GM12872 (cell line): ENCODE measurements at regions not wholly inside any gene's neighbourhood (a gene's known extent, or its start where the extent isn't known, plus 50 kb on each side); places are given as distances from the start of the nearest gene placed in this dataset.

Experiments
- CTCF ChIP-seq: IDR thresholded peaks from 3 replicates; pipeline ENCODE4 v1.5.1; 2011; ENCODE audit warnings: low read depth, mild to moderate bottlenecking, low read length, moderate library complexity; ENCODE audit not compliant: insufficient read depth

GRCh38 chr22:22124374-22124773, 120.2 kb upstream of the VPREB1 start:
- no peak for TF ChIP-seq CTCF

- TF ChIP-seq CTCF = no peak
Observed at GRCh38 chr22:22123960-22124278, 120.7 kb upstream of the VPREB1 start.

- no peak for TF ChIP-seq CTCF
Observed at GRCh38 chr22:22123118-22123959, 121.2 kb upstream of the VPREB1 start.

- TF ChIP-seq CTCF = no peak
Observed at GRCh38 chr22:22122348-22123117, 122.1 kb upstream of the VPREB1 start.

- TF ChIP-seq CTCF = no peak
Observed at GRCh38 chr22:22121445-22121844, 123.1 kb upstream of the VPREB1 start.

GRCh38 chr22:22120160-22120559, 124.4 kb upstream of the VPREB1 start:
- TF ChIP-seq CTCF = no peak

GRCh38 chr22:22118987-22119386, 125.6 kb upstream of the VPREB1 start:
- no peak for TF ChIP-seq CTCF
